NB4 (cell line): ENCODE measurements at regions not wholly inside any gene's neighbourhood (a gene's known extent, or its start where the extent isn't known, plus 50 kb on each side); places are given as distances from the start of the nearest gene placed in this dataset.
"Not testable (repeated sequence)": the region's sequence is repeated elsewhere in the genome, so short reads cannot be mapped to it uniquely, and the experiment has no call there.

Experiments used
- CTCF ChIP-seq: IDR thresholded peaks from one replicate; pipeline ENCODE4 v1.5.1; 2012; ENCODE audit warnings: low read depth, low read length
- MAX ChIP-seq: IDR thresholded peaks from 2 replicates; pipeline ENCODE4 v1.6.1; 2011; ENCODE audit warnings: low read depth, low read length
- MYC ChIP-seq: IDR thresholded peaks from 2 replicates; pipeline ENCODE4 v1.6.1; 2011; ENCODE audit warnings: low read depth, low read length
- POLR2A ChIP-seq: IDR thresholded peaks from 2 replicates; pipeline ENCODE4 v1.6.1; 2011; ENCODE audit warnings: mild to moderate bottlenecking; ENCODE audit not compliant: insufficient read length; ENCODE audit errors: extremely low read depth

DNA sequence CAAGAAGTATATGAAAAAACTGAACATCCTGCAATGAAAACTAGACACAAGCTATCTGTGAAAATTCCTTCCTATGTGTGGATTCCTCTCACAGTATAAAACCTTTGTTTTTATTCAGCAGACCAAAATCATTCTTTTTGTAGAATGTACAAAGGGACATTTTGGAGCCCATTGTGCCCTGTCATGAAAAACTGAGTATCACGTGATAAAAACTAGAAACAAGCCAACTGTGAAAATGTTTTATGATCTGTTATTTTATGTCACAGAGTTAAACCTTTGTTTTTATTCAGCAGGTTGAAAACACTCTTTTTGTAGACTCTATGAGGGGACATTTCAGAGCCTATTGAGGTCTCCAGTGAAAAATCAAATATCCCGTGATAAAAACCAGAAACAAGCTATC, 1667.9 kb upstream of the DEFB115 start:
- TF ChIP-seq CTCF, POLR2A, MAX, MYC: not testable (repeated sequence)
